Epithelial cell of esophagus (primary cell): ENCODE measurements at regions not wholly inside any gene's neighbourhood (a gene's known extent, or its start where the extent isn't known, plus 50 kb on each side); places are given as distances from the start of the nearest gene placed in this dataset.

ENCODE experiments used
- DNase-seq: peaks from one replicate; pipeline ENCODE4 v3.0.0; 2010; ENCODE audit warnings: low read depth
- H3K4me3 ChIP-seq: 2 replicates; pipeline ENCODE4 v1.5.1; 2011; ENCODE audit warnings: mild to moderate bottlenecking, low read length, control low read depth
- CTCF ChIP-seq: IDR thresholded peaks from 2 replicates; pipeline ENCODE4 v1.5.1; 2011; ENCODE audit warnings: low read depth, mild to moderate bottlenecking, low read length, control low read depth, inconsistent platforms; ENCODE audit not compliant: insufficient read depth; ENCODE audit errors: missing control alignments

GRCh38 chr11:80872116-80872728 is 1431.4 kb upstream of the TENM4 start:
- DNase-seq, result peak; percentile 9
- TF ChIP-seq CTCF, result no peak
- no peak overlapping the region for H3K4me3 ChIP-seq

- DNase-seq, result no peak
- no peak for TF ChIP-seq CTCF
- H3K4me3 ChIP-seq, result no peak overlapping the region
These were observed 1428.0 kb upstream of the TENM4 start for GRCh38 chr11:80868831-80869230.

- H3K4me3 ChIP-seq, result no peak overlapping the region
- no peak for DNase-seq
- no peak for TF ChIP-seq CTCF
These were observed 1421.2 kb upstream of the TENM4 start for GRCh38 chr11:80862011-80862410.

GRCh38 chr11:80861193-80861592 is 1420.4 kb upstream of the TENM4 start:
- TF ChIP-seq CTCF, result no peak
- H3K4me3 ChIP-seq, result no peak overlapping the region
- DNase-seq, result no peak

- TF ChIP-seq CTCF, result no peak
- DNase-seq, result peak; percentile 54
- no peak overlapping the region for H3K4me3 ChIP-seq
These were observed 1419.8 kb upstream of the TENM4 start for GRCh38 chr11:80860632-80861031.

- peak; percentile 76 for DNase-seq
- TF ChIP-seq CTCF, result no peak
- no peak overlapping the region for H3K4me3 ChIP-seq
These were observed 1415.2 kb upstream of the TENM4 start for GRCh38 chr11:80856066-80856465.

GRCh38 chr11:80855426-80855825 is 1414.6 kb upstream of the TENM4 start:
- DNase-seq, result no peak
- H3K4me3 ChIP-seq, result no peak overlapping the region
- TF ChIP-seq CTCF, result no peak
